GM21526 (cell line): ENCODE measurements at regions not wholly inside any gene's neighbourhood (a gene's known extent, or its start where the extent isn't known, plus 50 kb on each side); places are given as distances from the start of the nearest gene placed in this dataset.
"Not testable (repeated sequence)": the region's sequence is repeated elsewhere in the genome, so short reads cannot be mapped to it uniquely, and the experiment has no call there.

ENCODE experiments used
- ATAC-seq: cut with Tn5 transposase; IDR thresholded peaks from one replicate; pipeline ENCODE4 v1.9.1; 2021; ENCODE audit warnings: moderate library complexity; ENCODE audit not compliant: unreplicated experiment, low FRiP score

GRCh38 chr1:232186931-232187330, 443.0 kb downstream of the SIPA1L2 start:
- no peak for ATAC-seq

GRCh38 chr1:232184561-232185530, 445.1 kb downstream of the SIPA1L2 start:
- ATAC-seq, result no peak

GRCh38 chr1:232183802-232184201, 446.1 kb downstream of the SIPA1L2 start:
- ATAC-seq, result no peak

GRCh38 chr1:232183266-232183800, 446.6 kb downstream of the SIPA1L2 start:
- ATAC-seq, result no peak

- no peak for ATAC-seq
Observed at GRCh38 chr1:232182236-232182635, 447.7 kb downstream of the SIPA1L2 start.

GRCh38 chr1:232180779-232181136, 449.2 kb downstream of the SIPA1L2 start:
- ATAC-seq, result no peak

- no peak for ATAC-seq
Observed at GRCh38 chr1:232179896-232180778, 449.8 kb downstream of the SIPA1L2 start.

GRCh38 chr1:232178191-232178590, 451.7 kb downstream of the SIPA1L2 start:
- ATAC-seq, result no peak

GRCh38 chr1:232177438-232177837, 452.5 kb downstream of the SIPA1L2 start:
- ATAC-seq, result no peak

- no peak for ATAC-seq
Observed at GRCh38 chr1:232176222-232176621, 453.7 kb downstream of the SIPA1L2 start.

GRCh38 chr1:232174306-232174705, 455.6 kb downstream of the SIPA1L2 start:
- ATAC-seq, result no peak

- no peak for ATAC-seq
Observed at GRCh38 chr1:232172563-232172962, 457.4 kb downstream of the SIPA1L2 start.

GRCh38 chr1:232170909-232171308, 459.0 kb downstream of the SIPA1L2 start:
- ATAC-seq, result no peak

GRCh38 chr1:232169436-232169835, 460.5 kb downstream of the SIPA1L2 start:
- ATAC-seq, result no peak

GRCh38 chr1:232168508-232168907, 461.4 kb downstream of the SIPA1L2 start:
- no peak for ATAC-seq

GRCh38 chr1:232166942-232167341, 463.0 kb downstream of the SIPA1L2 start:
- ATAC-seq, result no peak

GRCh38 chr1:232164078-232164963, 465.6 kb downstream of the SIPA1L2 start:
- no peak for ATAC-seq

GRCh38 chr1:232163533-232163932, 466.4 kb downstream of the SIPA1L2 start:
- ATAC-seq, result no peak

GRCh38 chr1:232162001-232162400, 467.9 kb downstream of the SIPA1L2 start:
- no peak for ATAC-seq

GRCh38 chr1:232158558-232158957, 471.4 kb downstream of the SIPA1L2 start:
- ATAC-seq, result not testable (repeated sequence)
